ENCODE measurements at regions not wholly inside any gene's neighbourhood (a gene's known extent, or its start where the extent isn't known, plus 50 kb on each side); places are given as distances from the start of the nearest gene placed in this dataset.

DNA sequence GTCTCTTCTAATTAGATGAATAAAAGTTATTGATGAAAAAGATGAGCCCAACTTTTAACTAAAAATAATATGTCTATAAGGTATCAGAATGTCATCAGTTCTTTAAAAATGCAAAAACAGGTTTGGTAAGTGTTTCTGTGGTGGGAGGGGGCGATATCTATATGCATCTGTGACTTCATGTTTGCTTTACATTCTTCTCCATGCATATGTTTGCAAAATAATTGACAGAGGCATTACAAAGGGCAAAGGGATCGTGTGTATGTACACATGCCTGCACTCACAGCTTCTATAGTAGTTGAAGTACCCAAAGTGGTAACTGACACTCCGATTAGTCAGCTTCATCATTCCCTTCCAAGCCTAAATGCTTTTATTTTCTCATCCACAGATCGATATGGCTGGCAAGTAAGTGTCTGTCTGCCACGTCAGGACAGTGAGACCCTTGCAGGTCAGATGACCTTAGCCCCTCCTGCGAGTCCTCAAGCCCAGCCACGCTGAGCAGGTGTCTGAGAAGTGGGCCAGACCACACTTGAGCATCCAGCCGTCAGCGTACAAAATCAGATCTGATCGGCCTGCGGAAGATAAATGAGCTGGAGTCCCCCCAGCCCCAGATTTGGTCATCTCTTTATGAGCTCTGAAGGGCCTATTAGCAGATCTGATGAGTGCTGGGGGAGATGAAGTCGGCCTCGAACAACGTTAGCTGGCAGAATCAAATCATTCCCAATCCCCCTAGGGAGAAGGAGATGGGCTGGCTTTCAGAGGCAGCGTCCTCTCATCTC lies 369.1 kb downstream of the MAFB start:
- TF ChIP-seq, protein P1, sequence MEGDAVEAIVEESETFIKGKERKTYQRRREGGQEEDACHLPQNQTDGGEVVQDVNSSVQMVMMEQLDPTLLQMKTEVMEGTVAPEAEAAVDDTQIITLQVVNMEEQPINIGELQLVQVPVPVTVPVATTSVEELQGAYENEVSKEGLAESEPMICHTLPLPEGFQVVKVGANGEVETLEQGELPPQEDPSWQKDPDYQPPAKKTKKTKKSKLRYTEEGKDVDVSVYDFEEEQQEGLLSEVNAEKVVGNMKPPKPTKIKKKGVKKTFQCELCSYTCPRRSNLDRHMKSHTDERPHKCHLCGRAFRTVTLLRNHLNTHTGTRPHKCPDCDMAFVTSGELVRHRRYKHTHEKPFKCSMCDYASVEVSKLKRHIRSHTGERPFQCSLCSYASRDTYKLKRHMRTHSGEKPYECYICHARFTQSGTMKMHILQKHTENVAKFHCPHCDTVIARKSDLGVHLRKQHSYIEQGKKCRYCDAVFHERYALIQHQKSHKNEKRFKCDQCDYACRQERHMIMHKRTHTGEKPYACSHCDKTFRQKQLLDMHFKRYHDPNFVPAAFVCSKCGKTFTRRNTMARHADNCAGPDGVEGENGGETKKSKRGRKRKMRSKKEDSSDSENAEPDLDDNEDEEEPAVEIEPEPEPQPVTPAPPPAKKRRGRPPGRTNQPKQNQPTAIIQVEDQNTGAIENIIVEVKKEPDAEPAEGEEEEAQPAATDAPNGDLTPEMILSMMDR (IDR thresholded peaks at IDR 0.05), result no peak
- TF ChIP-seq, protein P2, sequence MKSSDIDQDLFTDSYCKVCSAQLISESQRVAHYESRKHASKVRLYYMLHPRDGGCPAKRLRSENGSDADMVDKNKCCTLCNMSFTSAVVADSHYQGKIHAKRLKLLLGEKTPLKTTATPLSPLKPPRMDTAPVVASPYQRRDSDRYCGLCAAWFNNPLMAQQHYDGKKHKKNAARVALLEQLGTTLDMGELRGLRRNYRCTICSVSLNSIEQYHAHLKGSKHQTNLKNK (CRISPR knock-in tag; IDR thresholded peaks at IDR 0.05), result no peak
- no peak for TF ChIP-seq EMX1 (CRISPR knock-in tag; IDR thresholded peaks at IDR 0.05)
- TF ChIP-seq, protein P3, sequence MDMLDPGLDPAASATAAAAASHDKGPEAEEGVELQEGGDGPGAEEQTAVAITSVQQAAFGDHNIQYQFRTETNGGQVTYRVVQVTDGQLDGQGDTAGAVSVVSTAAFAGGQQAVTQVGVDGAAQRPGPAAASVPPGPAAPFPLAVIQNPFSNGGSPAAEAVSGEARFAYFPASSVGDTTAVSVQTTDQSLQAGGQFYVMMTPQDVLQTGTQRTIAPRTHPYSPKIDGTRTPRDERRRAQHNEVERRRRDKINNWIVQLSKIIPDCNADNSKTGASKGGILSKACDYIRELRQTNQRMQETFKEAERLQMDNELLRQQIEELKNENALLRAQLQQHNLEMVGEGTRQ (CRISPR knock-in tag; IDR thresholded peaks at IDR 0.05), result no peak
- TF ChIP-seq, protein P4, sequence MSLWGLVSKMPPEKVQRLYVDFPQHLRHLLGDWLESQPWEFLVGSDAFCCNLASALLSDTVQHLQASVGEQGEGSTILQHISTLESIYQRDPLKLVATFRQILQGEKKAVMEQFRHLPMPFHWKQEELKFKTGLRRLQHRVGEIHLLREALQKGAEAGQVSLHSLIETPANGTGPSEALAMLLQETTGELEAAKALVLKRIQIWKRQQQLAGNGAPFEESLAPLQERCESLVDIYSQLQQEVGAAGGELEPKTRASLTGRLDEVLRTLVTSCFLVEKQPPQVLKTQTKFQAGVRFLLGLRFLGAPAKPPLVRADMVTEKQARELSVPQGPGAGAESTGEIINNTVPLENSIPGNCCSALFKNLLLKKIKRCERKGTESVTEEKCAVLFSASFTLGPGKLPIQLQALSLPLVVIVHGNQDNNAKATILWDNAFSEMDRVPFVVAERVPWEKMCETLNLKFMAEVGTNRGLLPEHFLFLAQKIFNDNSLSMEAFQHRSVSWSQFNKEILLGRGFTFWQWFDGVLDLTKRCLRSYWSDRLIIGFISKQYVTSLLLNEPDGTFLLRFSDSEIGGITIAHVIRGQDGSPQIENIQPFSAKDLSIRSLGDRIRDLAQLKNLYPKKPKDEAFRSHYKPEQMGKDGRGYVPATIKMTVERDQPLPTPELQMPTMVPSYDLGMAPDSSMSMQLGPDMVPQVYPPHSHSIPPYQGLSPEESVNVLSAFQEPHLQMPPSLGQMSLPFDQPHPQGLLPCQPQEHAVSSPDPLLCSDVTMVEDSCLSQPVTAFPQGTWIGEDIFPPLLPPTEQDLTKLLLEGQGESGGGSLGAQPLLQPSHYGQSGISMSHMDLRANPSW (CRISPR knock-in tag; conservative IDR thresholded peaks at IDR 0.05; ENCODE audit: low read depth), result no peak
- TF ChIP-seq, protein P5, sequence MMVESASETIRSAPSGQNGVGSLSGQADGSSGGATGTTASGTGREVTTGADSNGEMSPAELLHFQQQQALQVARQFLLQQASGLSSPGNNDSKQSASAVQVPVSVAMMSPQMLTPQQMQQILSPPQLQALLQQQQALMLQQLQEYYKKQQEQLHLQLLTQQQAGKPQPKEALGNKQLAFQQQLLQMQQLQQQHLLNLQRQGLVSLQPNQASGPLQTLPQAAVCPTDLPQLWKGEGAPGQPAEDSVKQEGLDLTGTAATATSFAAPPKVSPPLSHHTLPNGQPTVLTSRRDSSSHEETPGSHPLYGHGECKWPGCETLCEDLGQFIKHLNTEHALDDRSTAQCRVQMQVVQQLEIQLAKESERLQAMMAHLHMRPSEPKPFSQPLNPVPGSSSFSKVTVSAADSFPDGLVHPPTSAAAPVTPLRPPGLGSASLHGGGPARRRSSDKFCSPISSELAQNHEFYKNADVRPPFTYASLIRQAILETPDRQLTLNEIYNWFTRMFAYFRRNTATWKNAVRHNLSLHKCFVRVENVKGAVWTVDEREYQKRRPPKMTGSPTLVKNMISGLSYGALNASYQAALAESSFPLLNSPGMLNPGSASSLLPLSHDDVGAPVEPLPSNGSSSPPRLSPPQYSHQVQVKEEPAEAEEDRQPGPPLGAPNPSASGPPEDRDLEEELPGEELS (CRISPR knock-in tag; IDR thresholded peaks at IDR 0.05), result no peak
- TF ChIP-seq, protein P6, sequence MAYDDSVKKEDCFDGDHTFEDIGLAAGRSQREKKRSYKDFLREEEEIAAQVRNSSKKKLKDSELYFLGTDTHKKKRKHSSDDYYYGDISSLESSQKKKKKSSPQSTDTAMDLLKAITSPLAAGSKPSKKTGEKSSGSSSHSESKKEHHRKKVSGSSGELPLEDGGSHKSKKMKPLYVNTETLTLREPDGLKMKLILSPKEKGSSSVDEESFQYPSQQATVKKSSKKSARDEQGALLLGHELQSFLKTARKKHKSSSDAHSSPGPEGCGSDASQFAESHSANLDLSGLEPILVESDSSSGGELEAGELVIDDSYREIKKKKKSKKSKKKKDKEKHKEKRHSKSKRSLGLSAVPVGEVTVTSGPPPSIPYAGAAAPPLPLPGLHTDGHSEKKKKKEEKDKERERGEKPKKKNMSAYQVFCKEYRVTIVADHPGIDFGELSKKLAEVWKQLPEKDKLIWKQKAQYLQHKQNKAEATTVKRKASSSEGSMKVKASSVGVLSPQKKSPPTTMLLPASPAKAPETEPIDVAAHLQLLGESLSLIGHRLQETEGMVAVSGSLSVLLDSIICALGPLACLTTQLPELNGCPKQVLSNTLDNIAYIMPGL (CRISPR knock-in tag; IDR thresholded peaks at IDR 0.05), result no peak
- TF ChIP-seq, protein P7, sequence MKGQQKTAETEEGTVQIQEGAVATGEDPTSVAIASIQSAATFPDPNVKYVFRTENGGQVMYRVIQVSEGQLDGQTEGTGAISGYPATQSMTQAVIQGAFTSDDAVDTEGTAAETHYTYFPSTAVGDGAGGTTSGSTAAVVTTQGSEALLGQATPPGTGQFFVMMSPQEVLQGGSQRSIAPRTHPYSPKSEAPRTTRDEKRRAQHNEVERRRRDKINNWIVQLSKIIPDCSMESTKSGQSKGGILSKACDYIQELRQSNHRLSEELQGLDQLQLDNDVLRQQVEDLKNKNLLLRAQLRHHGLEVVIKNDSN (CRISPR knock-in tag; IDR thresholded peaks at IDR 0.05), result no peak
- TF ChIP-seq, protein P8, sequence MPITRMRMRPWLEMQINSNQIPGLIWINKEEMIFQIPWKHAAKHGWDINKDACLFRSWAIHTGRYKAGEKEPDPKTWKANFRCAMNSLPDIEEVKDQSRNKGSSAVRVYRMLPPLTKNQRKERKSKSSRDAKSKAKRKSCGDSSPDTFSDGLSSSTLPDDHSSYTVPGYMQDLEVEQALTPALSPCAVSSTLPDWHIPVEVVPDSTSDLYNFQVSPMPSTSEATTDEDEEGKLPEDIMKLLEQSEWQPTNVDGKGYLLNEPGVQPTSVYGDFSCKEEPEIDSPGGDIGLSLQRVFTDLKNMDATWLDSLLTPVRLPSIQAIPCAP (CRISPR knock-in tag; IDR thresholded peaks at IDR 0.05), result no peak

All from WTC11 (cell line).